ENCODE measurements at regions not wholly inside any gene's neighbourhood (a gene's known extent, or its start where the extent isn't known, plus 50 kb on each side); places are given as distances from the start of the nearest gene placed in this dataset.
"Not testable (repeated sequence)": the region's sequence is repeated elsewhere in the genome, so short reads cannot be mapped to it uniquely, and the experiment has no call there.

DNA sequence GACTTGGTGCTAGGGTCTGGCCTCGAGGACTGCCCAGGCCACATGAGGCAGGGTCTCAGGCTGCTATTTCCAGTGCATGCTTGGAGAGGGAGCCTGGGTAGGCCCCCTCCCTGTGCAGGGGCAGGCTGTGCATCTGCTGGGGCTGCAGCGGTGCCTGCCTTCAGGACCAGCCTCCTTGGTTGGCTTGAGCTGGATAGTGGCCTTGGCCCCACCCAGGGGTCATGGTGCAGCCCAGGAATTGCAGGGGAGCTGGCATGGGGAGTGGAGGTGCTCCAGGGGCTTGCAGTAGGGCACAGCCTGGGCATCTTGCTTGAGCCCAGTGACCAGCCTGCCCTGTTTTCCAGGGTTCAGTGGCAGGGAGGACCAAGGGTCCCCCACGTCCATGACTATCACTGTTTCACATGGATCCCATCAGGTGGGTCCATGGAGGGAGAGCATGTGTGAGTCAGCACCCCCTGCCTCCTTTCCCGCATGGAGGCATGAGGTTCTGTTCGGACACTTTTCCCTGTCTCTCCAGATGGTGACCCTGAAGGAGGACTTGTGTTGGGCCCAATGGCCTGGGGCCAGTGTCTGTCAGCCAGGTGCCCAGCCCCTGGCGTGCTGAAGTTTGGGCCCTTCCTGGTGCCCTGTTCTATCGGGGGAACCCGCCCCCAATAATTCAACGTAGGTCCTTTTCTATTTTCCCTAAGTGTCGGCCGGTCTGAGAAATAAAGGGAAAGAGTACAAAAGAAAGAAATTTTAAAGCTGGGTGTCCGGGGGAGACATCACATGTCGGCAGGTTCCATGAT, 218.6 kb downstream of the SNRPN start:
- TF ChIP-seq, protein P1, sequence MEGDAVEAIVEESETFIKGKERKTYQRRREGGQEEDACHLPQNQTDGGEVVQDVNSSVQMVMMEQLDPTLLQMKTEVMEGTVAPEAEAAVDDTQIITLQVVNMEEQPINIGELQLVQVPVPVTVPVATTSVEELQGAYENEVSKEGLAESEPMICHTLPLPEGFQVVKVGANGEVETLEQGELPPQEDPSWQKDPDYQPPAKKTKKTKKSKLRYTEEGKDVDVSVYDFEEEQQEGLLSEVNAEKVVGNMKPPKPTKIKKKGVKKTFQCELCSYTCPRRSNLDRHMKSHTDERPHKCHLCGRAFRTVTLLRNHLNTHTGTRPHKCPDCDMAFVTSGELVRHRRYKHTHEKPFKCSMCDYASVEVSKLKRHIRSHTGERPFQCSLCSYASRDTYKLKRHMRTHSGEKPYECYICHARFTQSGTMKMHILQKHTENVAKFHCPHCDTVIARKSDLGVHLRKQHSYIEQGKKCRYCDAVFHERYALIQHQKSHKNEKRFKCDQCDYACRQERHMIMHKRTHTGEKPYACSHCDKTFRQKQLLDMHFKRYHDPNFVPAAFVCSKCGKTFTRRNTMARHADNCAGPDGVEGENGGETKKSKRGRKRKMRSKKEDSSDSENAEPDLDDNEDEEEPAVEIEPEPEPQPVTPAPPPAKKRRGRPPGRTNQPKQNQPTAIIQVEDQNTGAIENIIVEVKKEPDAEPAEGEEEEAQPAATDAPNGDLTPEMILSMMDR (IDR thresholded peaks at IDR 0.05; ENCODE audit: extremely low read depth, insufficient read depth, missing control alignments): no peak
- in situ Hi-C loops (cut with MboI; ENCODE audit: low pct_unique_long_range_greater_than_20kb, low sequenced_read_pairs, unreplicated experiment): no loop called here
- no peak for DNase-seq (ENCODE audit: low spot score)

DNA sequence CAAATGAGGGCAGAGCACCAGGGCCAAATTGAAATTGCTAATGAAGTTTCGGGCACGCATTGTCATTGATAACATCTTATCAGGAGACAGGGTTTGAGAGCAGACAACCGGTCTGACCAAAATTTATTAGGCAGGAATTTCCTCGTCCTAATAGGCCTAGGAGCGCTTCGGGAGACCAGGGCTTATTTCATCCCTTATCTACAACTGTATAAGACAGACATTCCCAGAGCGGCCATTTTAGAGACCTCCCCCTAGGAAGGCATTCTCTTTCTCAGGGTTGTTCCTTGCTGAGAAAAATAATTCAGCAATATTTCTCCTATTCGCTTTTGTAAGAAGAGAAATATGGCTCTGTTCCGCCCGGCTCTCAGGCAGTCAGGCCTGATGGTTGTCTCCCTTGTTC, 219.4 kb downstream of the SNRPN start:
- in situ Hi-C loops (cut with MboI; ENCODE audit: low pct_unique_long_range_greater_than_20kb, low sequenced_read_pairs, unreplicated experiment); DNase-seq (ENCODE audit: low spot score): not testable (repeated sequence)

DNA sequence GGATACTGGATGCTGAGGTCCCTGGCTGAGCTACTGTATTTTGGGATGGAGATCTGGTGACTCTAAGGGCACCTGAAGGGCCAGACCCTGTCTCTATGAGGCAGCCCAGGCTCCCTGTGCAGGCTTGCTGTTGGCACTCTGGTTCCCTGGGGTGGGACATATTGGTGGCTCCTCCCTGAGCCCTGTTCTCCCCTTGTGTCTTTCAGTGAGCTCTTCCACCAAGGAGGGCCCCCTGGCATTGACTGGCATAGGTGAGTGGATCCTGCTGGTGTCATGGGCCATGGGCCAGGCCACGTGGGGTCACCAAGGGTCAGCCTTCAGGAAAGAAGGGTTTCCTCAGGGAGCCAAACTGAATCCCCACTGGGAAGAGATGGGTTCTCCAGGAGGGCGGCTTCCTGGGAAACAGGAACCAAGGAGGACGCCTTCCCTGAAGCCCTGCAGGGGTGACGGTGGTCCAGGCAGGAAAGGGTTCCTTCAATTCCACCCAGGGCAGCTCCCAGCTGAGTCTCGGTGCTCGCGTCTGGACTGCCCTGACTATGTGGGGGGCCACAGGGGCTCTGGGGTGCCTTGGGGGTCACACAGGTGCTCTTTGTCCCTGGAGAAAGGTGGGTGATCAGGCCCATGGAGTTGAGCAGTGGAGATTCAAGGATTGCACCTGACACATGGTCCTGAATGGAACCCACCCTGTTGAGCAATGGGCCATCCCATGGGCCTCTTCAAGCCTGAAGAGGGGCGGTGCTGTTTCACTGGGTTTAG, 220.4 kb downstream of the SNRPN start:
- in situ Hi-C loops (cut with MboI; ENCODE audit: low pct_unique_long_range_greater_than_20kb, low sequenced_read_pairs, unreplicated experiment): no loop called here
- DNase-seq (ENCODE audit: low spot score): peak; percentile 2
- TF ChIP-seq, protein P1 (IDR thresholded peaks at IDR 0.05; ENCODE audit: extremely low read depth, insufficient read depth, missing control alignments): no peak

DNA sequence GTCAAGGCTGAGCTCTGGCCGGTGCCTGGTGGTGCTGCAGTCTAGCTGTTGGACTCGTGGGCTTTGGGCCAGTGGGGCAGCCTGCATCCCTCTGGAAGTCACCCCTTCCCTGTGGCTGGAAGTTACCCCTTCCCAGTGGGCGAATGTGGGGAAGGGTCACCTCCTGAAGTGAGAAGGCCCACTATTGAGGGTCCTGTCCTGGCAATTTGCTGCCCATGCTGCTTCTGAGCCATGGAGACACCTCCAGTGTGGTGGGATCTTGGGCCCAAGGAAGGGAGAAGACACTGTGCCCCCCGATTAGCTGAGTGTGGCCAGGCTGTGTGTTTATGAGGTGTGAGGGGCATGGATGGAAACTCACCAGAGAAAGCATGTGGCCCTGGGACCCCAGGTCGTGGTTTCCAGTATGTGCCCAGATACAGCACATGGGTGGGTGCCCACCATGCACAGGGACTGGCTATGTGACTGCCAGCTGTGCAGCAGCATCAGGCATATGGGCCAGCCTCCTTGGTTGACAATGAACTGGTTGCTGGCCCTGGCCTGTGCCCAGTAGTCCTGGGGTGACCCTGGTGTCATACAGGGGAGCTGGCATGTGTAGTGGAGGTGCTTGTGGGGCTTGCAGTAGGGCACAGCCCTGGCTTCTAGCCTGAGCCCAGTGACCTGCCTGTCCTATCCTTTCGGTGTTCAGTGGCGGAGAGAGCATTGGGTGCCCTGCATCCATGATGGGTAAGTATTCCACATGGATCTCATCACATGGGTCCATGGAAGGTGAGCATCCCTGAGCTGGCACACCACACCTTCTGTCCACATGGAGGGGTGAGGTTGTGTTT, 221.2 kb downstream of the SNRPN start:
- DNase-seq (ENCODE audit: low spot score): peak; percentile 3
- in situ Hi-C loops (cut with MboI; ENCODE audit: low pct_unique_long_range_greater_than_20kb, low sequenced_read_pairs, unreplicated experiment): no loop called here

DNA sequence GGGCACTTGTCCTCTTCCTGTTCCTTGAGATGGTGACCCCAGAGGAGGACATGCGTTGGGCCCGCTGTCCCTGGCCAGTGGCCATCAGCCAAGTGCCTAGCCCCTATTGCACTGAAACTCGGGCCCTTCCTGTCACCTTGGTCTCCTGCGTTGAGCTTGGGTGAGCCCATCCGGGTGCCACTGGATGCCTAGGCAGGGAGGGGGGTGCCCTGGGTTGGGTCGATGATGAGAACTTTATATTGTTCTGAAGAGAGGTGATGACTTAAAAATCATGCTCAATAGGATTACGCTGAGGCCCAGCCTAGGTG, 221.8 kb downstream of the SNRPN start:
- in situ Hi-C loops (cut with MboI; ENCODE audit: low pct_unique_long_range_greater_than_20kb, low sequenced_read_pairs, unreplicated experiment): no loop called here
- peak; percentile 7 for DNase-seq (ENCODE audit: low spot score)
- TF ChIP-seq, protein P1 (IDR thresholded peaks at IDR 0.05; ENCODE audit: extremely low read depth, insufficient read depth, missing control alignments): no peak

More for the DNA sequence above, 221.2 kb downstream of the SNRPN start:
- TF ChIP-seq, protein P1 (IDR thresholded peaks at IDR 0.05; ENCODE audit: extremely low read depth, insufficient read depth, missing control alignments): no peak

DNA sequence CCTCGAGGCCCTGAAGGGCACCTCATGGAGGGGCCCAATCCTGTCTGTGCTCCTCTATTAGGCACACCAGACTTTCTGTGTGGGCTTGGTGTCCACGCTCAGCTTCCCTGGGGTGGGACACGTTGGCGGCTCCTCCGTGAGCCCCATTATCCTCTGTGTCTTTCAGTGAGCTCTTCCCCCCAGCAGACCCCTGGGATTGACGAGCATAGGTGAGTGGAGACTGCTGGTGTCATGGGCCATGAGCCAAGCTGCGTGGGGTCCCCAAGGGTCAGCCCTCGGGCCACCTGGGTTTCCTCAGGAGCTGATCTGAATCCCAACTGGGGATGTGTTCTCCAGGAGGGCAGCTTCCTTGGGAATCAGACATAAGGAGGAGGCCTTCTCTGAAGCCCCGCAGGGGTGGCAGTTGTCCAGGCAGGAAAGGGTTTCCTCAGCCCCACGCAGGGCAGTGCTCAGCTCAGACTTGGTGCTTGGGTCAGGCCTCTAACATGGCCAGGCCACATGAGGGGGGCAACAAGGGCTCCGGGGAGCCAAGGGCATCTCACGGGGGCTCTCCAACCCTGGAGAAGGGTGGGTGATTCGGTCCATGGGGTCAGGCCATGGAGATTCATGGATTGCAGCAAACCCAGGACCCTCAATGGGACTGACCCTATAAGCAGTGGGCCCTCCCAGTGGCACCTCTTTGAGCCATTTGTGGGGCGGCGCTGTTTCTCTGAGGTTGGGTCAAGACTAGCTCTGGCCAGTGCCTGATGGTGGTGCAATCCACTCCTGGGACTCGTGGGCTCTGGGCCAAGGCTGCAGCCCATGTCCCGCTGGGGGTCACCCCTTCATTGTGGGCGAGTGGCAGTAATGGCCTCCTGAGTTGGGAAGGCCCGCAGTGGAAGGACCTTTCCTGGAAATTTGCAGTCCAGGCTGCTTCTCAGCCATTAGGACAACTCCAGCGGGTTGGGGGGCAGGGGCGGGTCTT, 222.5 kb downstream of the SNRPN start:
- TF ChIP-seq, protein P1 (IDR thresholded peaks at IDR 0.05; ENCODE audit: extremely low read depth, insufficient read depth, missing control alignments): no peak
- in situ Hi-C loops (cut with MboI; ENCODE audit: low pct_unique_long_range_greater_than_20kb, low sequenced_read_pairs, unreplicated experiment): no loop called here
- DNase-seq (ENCODE audit: low spot score): peak; percentile 16

Data from GM13977 (cell line).